ENCODE measurements at regions not wholly inside any gene's neighbourhood (a gene's known extent, or its start where the extent isn't known, plus 50 kb on each side); places are given as distances from the start of the nearest gene placed in this dataset.

DNA sequence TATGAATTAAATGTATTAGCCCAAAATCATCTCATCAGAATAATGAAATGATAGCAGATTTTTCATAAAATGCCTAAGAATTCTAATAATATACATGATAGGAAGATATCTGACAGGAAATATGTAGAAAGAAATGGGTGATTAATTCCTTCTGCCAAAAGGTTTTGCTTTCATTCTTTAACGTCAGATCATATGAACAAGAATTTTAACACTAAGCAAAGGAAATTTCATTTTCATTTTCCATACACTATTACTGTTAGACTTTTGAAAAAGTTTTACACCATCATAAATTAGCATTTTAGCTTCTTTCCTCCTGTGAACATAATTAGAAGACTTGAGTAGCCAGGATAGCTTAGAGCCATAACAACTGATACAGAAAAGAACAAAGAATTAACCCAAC is 1099.9 kb downstream of the NSUN3 start:
- TF ChIP-seq, protein P1, sequence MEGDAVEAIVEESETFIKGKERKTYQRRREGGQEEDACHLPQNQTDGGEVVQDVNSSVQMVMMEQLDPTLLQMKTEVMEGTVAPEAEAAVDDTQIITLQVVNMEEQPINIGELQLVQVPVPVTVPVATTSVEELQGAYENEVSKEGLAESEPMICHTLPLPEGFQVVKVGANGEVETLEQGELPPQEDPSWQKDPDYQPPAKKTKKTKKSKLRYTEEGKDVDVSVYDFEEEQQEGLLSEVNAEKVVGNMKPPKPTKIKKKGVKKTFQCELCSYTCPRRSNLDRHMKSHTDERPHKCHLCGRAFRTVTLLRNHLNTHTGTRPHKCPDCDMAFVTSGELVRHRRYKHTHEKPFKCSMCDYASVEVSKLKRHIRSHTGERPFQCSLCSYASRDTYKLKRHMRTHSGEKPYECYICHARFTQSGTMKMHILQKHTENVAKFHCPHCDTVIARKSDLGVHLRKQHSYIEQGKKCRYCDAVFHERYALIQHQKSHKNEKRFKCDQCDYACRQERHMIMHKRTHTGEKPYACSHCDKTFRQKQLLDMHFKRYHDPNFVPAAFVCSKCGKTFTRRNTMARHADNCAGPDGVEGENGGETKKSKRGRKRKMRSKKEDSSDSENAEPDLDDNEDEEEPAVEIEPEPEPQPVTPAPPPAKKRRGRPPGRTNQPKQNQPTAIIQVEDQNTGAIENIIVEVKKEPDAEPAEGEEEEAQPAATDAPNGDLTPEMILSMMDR (IDR thresholded peaks at IDR 0.05), result no peak
- no CpG with 5 or more reads among the region's 1 CpG for WGBS (ENCODE audit: insufficient coverage)
- ATAC-seq (no peak), DNase-seq (no peak)
- no peak overlapping the region for H3K4me3 ChIP-seq (ENCODE audit: low read length)
- intact Hi-C loops (cut with micrococcal nuclease), result no loop called here
- peaks cover 6% of the 10 kb centered on the region for H3K9me3 ChIP-seq (ENCODE audit: control insufficient read depth, insufficient read depth, low read length)
- H3K4me1 Mint-ChIP-seq, result no peaks in the 10 kb centered on the region
- H3K36me3 ChIP-seq (ENCODE audit: control insufficient read depth, insufficient read depth, low read length), result no peaks in the 10 kb centered on the region
- H3K27me3 ChIP-seq (ENCODE audit: control insufficient read depth, insufficient read depth, low read length), result no peaks in the 10 kb centered on the region
- H3K27ac ChIP-seq (ENCODE audit: low read length), result no peak overlapping the region
- H3K36me3 Mint-ChIP-seq, result no peaks in the 10 kb centered on the region
- H3K27ac Mint-ChIP-seq, result no peak overlapping the region
- H3K4me1 ChIP-seq (ENCODE audit: control insufficient read depth, insufficient read depth, low read length), result no peaks in the 10 kb centered on the region
- peaks cover 15 to 16% of the 10 kb centered on the region in 2 donors for H3K9me3 Mint-ChIP-seq
- H3K4me3 Mint-ChIP-seq, result no peak overlapping the region
- H3K27me3 Mint-ChIP-seq (ENCODE audit: low read depth in 2 of 2), result no peaks in the 10 kb centered on the region

GRCh38 chr3:95167748-95168147 is 1104.9 kb downstream of the NSUN3 start:
- TF ChIP-seq, protein P1 (IDR thresholded peaks at IDR 0.05), result no peak
- Histone ChIP-seq H3K9me3 (ENCODE audit: control insufficient read depth, insufficient read depth, low read length) (peaks cover 6% of the 10 kb centered on the region), H3K4me1 (ENCODE audit: control insufficient read depth, insufficient read depth, low read length) (no peaks in the 10 kb centered on the region), H3K27ac (ENCODE audit: low read length) (no peak overlapping the region), H3K27me3 (ENCODE audit: control insufficient read depth, insufficient read depth, low read length) (no peaks in the 10 kb centered on the region), H3K4me3 (ENCODE audit: low read length) (no peak overlapping the region), H3K36me3 (ENCODE audit: control insufficient read depth, insufficient read depth, low read length) (no peaks in the 10 kb centered on the region)
- 100% methylated on average over 2 of the region's 4 CpGs for WGBS (ENCODE audit: insufficient coverage)
- H3K4me3 Mint-ChIP-seq, result no peak overlapping the region
- H3K4me1 Mint-ChIP-seq, result no peaks in the 10 kb centered on the region
- no peak for DNase-seq
- H3K36me3 Mint-ChIP-seq, result no peaks in the 10 kb centered on the region
- no peak overlapping the region for H3K27ac Mint-ChIP-seq
- peaks cover 12 to 18% of the 10 kb centered on the region in 2 donors for H3K9me3 Mint-ChIP-seq
- intact Hi-C loops (cut with micrococcal nuclease), result no loop called here
- H3K27me3 Mint-ChIP-seq (ENCODE audit: low read depth in 2 of 2), result no peaks in the 10 kb centered on the region
- no peak for ATAC-seq

DNA sequence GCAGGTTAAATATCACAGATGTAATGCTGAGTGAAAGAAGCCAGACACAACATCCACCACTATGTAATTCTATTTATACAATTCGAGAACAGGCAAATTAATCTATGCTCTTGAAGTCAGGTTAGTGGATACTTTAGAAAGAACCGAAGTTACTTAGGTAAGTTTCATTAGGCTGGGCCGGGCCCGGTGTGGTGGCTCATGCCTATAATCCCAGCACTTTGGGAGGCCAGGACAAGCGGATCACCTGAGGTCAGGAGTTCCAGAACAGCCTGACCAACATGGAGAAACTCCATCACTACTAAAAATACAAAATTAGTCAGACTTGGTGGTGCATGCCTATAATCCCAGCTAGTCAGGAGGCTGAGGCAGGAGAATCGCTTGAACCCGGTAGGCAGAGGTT is 1105.7 kb downstream of the NSUN3 start:
- peaks cover 10 to 18% of the 10 kb centered on the region in 2 donors for H3K9me3 Mint-ChIP-seq
- no peak for ATAC-seq
- intact Hi-C loops (cut with micrococcal nuclease), result no loop called here

More for the DNA sequence above, 1105.7 kb downstream of the NSUN3 start:
- H3K4me3 ChIP-seq (ENCODE audit: low read length), result no peak overlapping the region
- H3K4me3 Mint-ChIP-seq, result no peak overlapping the region
- H3K9me3 ChIP-seq (ENCODE audit: control insufficient read depth, insufficient read depth, low read length), result peaks cover 6% of the 10 kb centered on the region
- no peak for DNase-seq
- H3K4me1 Mint-ChIP-seq, result no peaks in the 10 kb centered on the region
- no peaks in the 10 kb centered on the region for H3K27me3 Mint-ChIP-seq (ENCODE audit: low read depth in 2 of 2)
- 96% methylated on average over 7 of the region's 7 CpGs for WGBS (ENCODE audit: insufficient coverage)
- H3K27ac Mint-ChIP-seq, result no peak overlapping the region
- H3K27me3 ChIP-seq (ENCODE audit: control insufficient read depth, insufficient read depth, low read length), result no peaks in the 10 kb centered on the region
- H3K36me3 Mint-ChIP-seq, result no peaks in the 10 kb centered on the region
- H3K27ac ChIP-seq (ENCODE audit: low read length), result no peak overlapping the region
- H3K4me1 ChIP-seq (ENCODE audit: control insufficient read depth, insufficient read depth, low read length), result no peaks in the 10 kb centered on the region
- no peaks in the 10 kb centered on the region for H3K36me3 ChIP-seq (ENCODE audit: control insufficient read depth, insufficient read depth, low read length)
- TF ChIP-seq, protein P1 (IDR thresholded peaks at IDR 0.05), result no peak

Measured in natural killer cell (primary cell).